ENCODE measurements at regions not wholly inside any gene's neighbourhood (a gene's known extent, or its start where the extent isn't known, plus 50 kb on each side); places are given as distances from the start of the nearest gene placed in this dataset.

GRCh38 chr10:6305401-6306321 is 102.9 kb downstream of the PFKFB3 start:
- no peak for DNase-seq

DNA sequence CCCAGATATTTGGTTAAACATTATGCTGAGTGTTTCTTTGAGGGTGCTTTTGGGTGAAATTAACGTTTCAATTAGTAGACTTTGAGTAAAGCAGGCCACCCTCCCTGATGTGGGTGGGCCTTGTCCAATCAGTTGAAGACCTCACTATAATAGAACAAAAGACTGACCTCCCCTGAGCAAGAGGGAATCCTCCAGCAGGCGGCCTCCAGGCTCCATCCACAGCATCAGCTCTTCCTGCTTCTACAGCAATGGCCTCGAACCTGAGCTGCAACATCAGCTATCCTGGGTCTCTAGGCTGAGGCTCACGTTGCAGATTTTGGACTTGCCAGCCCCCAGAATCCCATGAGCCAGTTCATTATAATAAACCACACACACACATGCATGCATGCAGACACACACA is 104.2 kb downstream of the PFKFB3 start:
- DNase-seq = no peak

- DNase-seq = no peak
Observed at GRCh38 chr10:6309816-6310215, 107.1 kb downstream of the PFKFB3 start.

DNA sequence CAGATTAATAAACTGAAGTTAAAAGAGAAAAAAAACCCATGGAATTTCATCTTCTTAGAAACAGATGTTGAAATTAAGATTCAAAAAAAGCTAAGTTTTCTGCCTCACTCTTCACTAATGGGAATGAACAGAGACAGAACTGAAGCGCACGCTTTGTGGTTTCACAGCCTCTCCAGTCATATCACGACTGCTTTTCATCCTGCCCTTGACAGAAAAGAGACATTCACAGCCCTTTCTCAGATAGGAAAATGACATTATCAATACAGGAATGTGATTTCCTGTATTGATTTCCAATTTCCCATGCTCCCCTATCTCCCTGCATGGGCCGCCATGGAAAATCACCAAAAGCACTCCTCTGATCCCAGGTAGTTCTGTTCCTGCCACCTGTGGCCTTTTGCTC is 108.2 kb downstream of the PFKFB3 start:
- DNase-seq = no peak

GRCh38 chr10:6311700-6312330 is 109.1 kb downstream of the PFKFB3 start:
- DNase-seq = peak in 2 of 51 donors; percentile 22 to 43

DNA sequence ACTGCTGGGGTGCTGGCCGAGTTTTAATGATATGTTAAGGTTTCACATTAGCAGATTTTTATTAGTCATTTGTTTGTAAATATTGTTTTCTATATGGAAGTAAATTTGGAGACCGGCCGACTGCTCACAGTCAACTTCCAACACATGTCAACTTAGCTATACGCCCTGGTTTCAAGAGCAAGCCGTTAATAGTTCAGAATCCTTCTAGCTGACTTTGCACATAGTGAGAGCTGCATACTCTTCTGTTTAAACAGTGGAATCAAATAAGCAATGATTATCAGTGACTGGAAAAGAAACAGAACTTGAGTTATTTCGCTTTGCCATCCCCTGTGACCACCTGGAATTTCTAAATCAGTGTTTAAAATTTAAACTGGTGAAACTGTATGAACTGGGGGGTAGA is 109.9 kb downstream of the PFKFB3 start:
- no peak for DNase-seq

DNA sequence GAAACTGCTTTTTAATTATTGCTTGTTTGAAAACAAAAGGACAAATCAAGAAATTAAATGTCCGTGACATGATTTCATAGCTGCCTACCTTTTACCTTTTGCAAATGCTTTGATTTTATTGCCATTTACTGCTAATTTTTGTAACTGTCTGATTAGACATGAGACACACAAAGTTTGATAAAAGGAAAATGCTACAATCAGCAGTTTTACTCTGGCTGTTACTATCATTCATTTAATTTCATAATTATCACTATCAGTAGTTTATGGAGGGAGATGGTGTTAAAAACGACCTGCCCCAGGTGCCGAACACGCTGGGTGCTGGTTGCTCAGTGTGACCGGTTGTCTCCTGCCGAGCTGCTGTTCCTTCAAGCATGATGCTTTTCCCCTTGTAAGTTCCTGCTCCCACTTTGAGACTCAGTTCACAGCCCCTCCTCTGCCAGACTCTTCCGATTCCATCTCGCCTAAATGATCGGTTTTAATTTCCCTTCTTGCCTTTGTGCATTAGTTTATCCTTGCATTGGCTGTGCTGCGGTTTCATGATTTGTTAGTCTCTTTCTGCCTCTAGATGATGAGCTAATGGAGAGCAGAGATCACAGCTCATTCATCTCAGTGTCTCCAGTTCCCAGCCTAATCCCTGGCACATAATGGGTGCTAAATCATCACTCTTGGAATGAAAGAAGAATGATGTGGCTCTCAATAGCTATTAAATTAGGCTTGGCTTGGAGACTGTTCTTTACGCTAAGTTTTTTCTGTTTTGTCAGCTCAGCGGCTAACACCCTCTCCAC is 110.6 kb downstream of the PFKFB3 start:
- DNase-seq = no peak

GRCh38 chr10:6314620-6315205 is 112.0 kb downstream of the PFKFB3 start:
- no peak for DNase-seq

DNA sequence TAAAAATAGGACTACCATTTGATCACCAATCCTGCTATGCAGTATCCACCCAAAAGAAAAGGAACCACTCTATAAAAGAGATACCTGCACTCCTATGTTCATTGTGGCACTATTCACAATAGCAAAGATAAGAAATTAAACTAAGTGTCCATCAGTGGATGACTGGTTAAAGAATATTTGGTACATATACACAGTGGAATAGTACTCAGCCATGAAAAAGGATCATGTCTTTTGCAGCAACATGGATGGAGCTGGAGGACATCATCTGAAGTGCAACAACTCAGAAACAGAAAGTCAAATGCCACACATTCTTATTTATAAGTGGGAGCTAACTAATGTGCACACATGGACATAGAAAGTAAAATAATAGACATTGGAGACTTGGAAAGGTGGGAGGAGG is 116.4 kb downstream of the PFKFB3 start:
- DNase-seq = no peak

GRCh38 chr10:6320320-6321010 is 117.7 kb downstream of the PFKFB3 start:
- no peak for DNase-seq

- no peak for DNase-seq
Observed at GRCh38 chr10:6321880-6322279, 119.1 kb downstream of the PFKFB3 start.

DNA sequence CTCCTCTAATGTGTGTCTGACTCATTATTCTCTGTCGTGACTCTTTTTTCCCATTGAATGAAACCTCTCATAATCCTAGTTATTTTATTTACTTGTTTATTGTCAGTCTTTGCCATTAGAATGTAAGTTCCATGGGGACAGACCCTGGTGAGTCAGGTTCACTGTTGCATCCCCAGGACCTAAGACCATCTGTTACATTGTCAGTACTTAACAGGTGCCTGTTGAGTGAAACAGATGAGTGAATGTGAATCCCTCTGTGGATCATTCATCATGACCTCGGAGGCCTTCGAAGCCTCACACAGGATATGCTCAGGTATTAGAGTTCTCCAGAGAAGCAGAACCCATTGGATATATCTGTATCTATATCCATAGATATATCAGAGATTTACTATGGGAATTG is 120.1 kb downstream of the PFKFB3 start:
- no peak for DNase-seq

DNA sequence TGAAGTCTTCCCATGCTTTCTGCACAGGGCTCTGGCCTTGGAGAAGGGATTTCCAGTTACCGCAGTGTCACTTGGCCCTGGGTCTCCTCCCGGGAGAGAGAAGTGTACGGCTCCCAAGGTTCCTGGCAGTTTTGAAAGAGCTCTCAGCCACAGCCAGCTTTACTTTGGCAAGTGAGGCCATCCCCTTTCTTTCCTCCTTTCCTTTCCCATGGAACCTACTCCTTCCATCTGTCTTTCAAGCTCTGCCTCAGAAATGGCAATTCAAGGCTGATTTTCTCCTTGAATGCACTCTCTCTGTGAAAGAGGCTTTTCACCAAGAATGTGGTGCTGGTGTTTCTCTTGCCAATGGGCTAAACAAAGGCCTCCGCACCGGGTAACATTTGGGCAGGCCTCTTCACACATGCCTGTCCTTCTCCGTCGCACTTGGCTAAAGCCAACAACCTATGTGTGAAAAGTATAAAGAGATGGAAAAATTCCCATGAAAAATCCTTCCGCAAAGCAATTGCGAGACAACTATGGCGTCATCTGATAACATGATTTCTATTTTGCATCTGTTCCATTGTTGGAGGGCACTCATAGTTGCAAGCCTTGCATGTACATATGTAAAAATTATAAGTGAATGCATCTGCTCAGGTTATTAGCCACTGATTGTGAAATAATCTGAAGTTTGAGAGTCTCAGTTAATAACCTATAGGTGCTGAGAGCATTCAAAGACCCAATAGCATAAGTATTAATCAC is 125.4 kb downstream of the PFKFB3 start:
- DNase-seq = peak in 38 of 51 donors; percentile 10 to 89 (median 60)

- DNase-seq = peak in 29 of 51 donors; percentile 6 to 52 (median 30)
Observed at GRCh38 chr10:6328699-6329423, 126.1 kb downstream of the PFKFB3 start.

DNA sequence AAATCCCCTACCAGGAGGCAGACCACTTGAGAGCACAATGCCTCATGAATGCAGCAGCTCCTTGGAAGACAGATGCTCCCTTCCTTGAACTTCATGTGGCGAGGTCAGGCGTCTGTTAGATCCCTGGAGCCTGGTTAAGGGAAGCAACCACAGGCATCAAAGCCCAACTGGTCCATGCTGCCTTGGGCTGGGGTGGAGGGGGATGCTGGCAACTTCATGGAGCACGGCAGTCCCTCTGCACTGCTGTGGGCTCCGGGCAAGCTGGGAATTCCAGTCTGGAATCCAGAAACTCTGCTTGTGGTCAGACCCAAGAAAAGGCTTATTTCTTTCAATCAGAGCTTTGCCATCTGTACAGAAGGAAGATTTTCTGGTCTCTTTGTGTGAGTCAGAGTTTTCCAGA is 130.4 kb downstream of the PFKFB3 start:
- DNase-seq = no peak

DNA sequence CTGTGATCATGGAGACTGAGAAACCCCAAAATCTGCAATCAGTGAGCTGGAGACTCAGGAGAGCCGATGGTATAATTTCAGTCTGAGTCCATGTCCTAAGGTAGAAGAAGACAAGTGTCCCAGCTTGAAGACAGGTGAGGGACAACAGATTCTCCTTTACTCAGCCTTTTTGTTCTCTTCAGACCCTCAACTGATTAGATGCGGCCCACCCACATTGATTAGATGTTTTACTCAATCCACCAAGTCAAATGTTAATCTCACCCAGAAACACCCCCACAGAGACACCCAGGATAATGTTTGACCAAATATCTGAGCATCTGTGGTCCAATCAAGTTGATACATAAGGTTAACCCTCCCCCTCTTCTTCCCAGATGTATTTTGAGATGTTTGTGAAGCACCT is 131.2 kb downstream of the PFKFB3 start:
- DNase-seq = no peak

- peak in 12 of 51 donors; percentile 12 to 63 (median 21) for DNase-seq
Observed at GRCh38 chr10:6336016-6336415, 133.3 kb downstream of the PFKFB3 start.

DNA sequence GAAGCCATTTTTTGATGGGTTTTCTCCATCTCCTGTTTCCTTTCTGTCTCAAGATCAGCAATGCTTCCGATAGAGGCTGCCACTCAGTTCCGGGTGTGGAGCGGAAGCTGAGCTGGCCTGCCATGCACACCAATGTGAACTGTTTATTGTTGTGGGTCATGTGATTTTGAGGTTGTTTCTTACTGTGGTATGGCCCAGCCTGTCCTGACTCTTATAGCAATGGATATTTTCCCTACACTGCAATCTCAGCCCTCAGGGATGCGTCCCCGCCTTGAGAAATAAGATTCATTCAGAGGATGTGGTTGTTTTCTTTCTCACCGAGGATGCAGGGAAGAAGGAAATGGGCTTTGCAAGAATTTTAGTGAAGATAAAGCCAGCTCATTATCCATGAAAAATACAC is 134.7 kb downstream of the PFKFB3 start:
- DNase-seq = no peak

DNA sequence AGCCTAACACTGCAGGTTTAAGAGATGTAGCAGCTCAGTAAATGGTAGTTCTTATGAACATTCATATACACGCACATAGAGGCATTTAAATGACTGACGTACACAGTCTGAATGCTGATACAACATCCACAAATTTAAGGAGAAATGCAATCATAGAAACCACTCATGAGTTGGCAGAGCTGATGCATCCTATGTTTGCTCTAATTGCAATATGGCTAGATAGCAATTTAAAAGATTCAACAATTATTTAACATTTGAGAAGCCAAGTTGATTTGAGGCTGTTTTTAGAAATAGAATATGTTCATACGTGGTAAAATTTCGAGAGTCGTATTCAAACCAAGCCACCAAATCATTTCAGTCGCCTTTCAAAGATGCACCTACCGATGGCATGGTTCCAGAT is 135.6 kb downstream of the PFKFB3 start:
- no peak for DNase-seq

GRCh38 chr10:6339891-6340290 is 137.2 kb downstream of the PFKFB3 start:
- no peak for DNase-seq

All from hypothalamus (tissue), 51 donors.